Epithelial cell of esophagus (primary cell): ENCODE measurements at regions not wholly inside any gene's neighbourhood (a gene's known extent, or its start where the extent isn't known, plus 50 kb on each side); places are given as distances from the start of the nearest gene placed in this dataset.

ENCODE experiments used
- DNase-seq: peaks from one replicate; pipeline ENCODE4 v3.0.0; 2010; ENCODE audit warnings: low read depth
- H3K4me3 ChIP-seq: 2 replicates; pipeline ENCODE4 v1.5.1; 2011; ENCODE audit warnings: mild to moderate bottlenecking, low read length, control low read depth
- CTCF ChIP-seq: IDR thresholded peaks from 2 replicates; pipeline ENCODE4 v1.5.1; 2011; ENCODE audit warnings: low read depth, mild to moderate bottlenecking, low read length, control low read depth, inconsistent platforms; ENCODE audit not compliant: insufficient read depth; ENCODE audit errors: missing control alignments

- DNase-seq: no peak
- H3K4me3 ChIP-seq: no peak overlapping the region
- no peak for TF ChIP-seq CTCF
Measured at GRCh38 chr2:53561155-53561554, 206.4 kb upstream of the CHAC2 start.

GRCh38 chr2:53559302-53559966, 208.2 kb upstream of the CHAC2 start:
- H3K4me3 ChIP-seq: no peak overlapping the region
- no peak for TF ChIP-seq CTCF
- peak; percentile 92 for DNase-seq

- no peak overlapping the region for H3K4me3 ChIP-seq
- no peak for DNase-seq
- no peak for TF ChIP-seq CTCF
Measured at GRCh38 chr2:53558867-53559266, 208.7 kb upstream of the CHAC2 start.

GRCh38 chr2:53549497-53549896, 218.1 kb upstream of the CHAC2 start:
- TF ChIP-seq CTCF: no peak
- no peak overlapping the region for H3K4me3 ChIP-seq
- no peak for DNase-seq

- DNase-seq: no peak
- TF ChIP-seq CTCF: no peak
- H3K4me3 ChIP-seq: no peak overlapping the region
Measured at GRCh38 chr2:53545604-53546003, 222.0 kb upstream of the CHAC2 start.

GRCh38 chr2:53544871-53545558, 222.6 kb upstream of the CHAC2 start:
- TF ChIP-seq CTCF: no peak
- no peak overlapping the region for H3K4me3 ChIP-seq
- DNase-seq: peak; percentile 42

- DNase-seq: no peak
- no peak for TF ChIP-seq CTCF
- no peak overlapping the region for H3K4me3 ChIP-seq
Measured at GRCh38 chr2:53543083-53543482, 224.5 kb upstream of the CHAC2 start.
